ENCODE measurements at regions not wholly inside any gene's neighbourhood (a gene's known extent, or its start where the extent isn't known, plus 50 kb on each side); places are given as distances from the start of the nearest gene placed in this dataset.
A peak's percentile ranks its signal among the peaks of the same experiment; 100 is the strongest.

- no peak for DNase-seq (ENCODE audit: low read depth)
Observed at GRCh38 chr2:121074293-121074932, 210.6 kb downstream of the TFCP2L1 start.

- DNase-seq (ENCODE audit: low read depth) = peak; percentile 94
Observed at GRCh38 chr2:121075006-121075551, 209.9 kb downstream of the TFCP2L1 start.

GRCh38 chr2:121075641-121076497 is 209.1 kb downstream of the TFCP2L1 start:
- no peak for DNase-seq (ENCODE audit: low read depth)

- DNase-seq (ENCODE audit: low read depth) = no peak
Observed at GRCh38 chr2:121076498-121076820, 208.5 kb downstream of the TFCP2L1 start.

- DNase-seq (ENCODE audit: low read depth) = peak; percentile 29
Observed at GRCh38 chr2:121076885-121077549, 208.0 kb downstream of the TFCP2L1 start.

- DNase-seq (ENCODE audit: low read depth) = no peak
Observed at GRCh38 chr2:121078899-121079298, 206.1 kb downstream of the TFCP2L1 start.

- DNase-seq (ENCODE audit: low read depth) = peak; percentile 51
Observed at GRCh38 chr2:121080013-121080772, 204.8 kb downstream of the TFCP2L1 start.

GRCh38 chr2:121081701-121082100 is 203.3 kb downstream of the TFCP2L1 start:
- DNase-seq (ENCODE audit: low read depth) = peak; percentile 72

GRCh38 chr2:121082191-121082590 is 202.8 kb downstream of the TFCP2L1 start:
- DNase-seq (ENCODE audit: low read depth) = no peak

- DNase-seq (ENCODE audit: low read depth) = no peak
Observed at GRCh38 chr2:121084130-121084680, 200.8 kb downstream of the TFCP2L1 start.

GRCh38 chr2:121085801-121086200 is 199.2 kb downstream of the TFCP2L1 start:
- no peak for DNase-seq (ENCODE audit: low read depth)

GRCh38 chr2:121086450-121086849 is 198.6 kb downstream of the TFCP2L1 start:
- no peak for DNase-seq (ENCODE audit: low read depth)

GRCh38 chr2:121087117-121087516 is 197.9 kb downstream of the TFCP2L1 start:
- no peak for DNase-seq (ENCODE audit: low read depth)

GRCh38 chr2:121088251-121089165 is 196.5 kb downstream of the TFCP2L1 start:
- no peak for DNase-seq (ENCODE audit: low read depth)

GRCh38 chr2:121089166-121089510 is 195.9 kb downstream of the TFCP2L1 start:
- no peak for DNase-seq (ENCODE audit: low read depth)

GRCh38 chr2:121090088-121090715 is 194.8 kb downstream of the TFCP2L1 start:
- no peak for DNase-seq (ENCODE audit: low read depth)

- no peak for DNase-seq (ENCODE audit: low read depth)
Observed at GRCh38 chr2:121092095-121092494, 192.9 kb downstream of the TFCP2L1 start.

GRCh38 chr2:121093692-121094091 is 191.3 kb downstream of the TFCP2L1 start:
- no peak for DNase-seq (ENCODE audit: low read depth)

- no peak for DNase-seq (ENCODE audit: low read depth)
Observed at GRCh38 chr2:121094101-121094500, 190.9 kb downstream of the TFCP2L1 start.

GRCh38 chr2:121094845-121095244 is 190.2 kb downstream of the TFCP2L1 start:
- DNase-seq (ENCODE audit: low read depth) = no peak

All from M059J (cell line).